ENCODE measurements at regions not wholly inside any gene's neighbourhood (a gene's known extent, or its start where the extent isn't known, plus 50 kb on each side); places are given as distances from the start of the nearest gene placed in this dataset.
"Not testable (repeated sequence)": the region's sequence is repeated elsewhere in the genome, so short reads cannot be mapped to it uniquely, and the experiment has no call there.

DNA sequence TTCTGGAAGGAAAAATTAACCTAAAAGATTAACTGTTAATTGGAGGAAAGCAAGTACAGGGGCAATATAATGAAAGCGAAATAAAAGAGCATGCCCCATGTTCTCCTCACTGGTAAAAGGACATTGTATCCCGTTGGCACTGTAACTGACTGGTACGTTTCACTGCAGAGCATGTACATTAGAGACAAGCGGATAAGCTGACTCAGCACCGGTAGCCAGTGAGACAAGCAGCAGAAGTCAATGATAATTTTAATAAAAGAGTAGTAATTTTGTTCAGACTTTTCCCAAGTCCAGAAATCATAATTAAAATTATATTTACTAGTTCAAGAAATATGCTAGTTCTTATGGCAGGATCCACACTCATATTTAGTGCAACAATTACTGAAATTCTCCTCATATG, 161.5 kb upstream of the VWC2 start:
- DNase-seq (ENCODE audit: low spot score), result no peak

DNA sequence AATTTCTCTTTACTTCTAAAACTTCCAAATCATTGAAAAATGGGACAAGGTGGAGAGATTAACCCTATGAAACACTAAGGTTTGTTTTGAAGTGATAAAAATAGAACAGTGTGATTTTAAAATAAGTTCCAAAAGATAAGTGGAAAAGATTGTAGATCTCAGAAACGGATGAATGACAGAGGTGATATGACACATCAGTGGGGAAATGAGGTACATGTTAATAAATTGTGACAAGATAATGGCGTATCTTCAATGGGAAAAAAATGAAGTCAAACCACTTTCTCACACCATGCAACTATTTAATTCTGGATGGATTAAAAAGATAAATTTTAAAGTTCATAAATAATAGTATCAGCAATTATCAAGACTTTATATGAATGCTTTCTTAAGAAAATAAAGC, 159.7 kb upstream of the VWC2 start:
- DNase-seq (ENCODE audit: low spot score), result no peak

DNA sequence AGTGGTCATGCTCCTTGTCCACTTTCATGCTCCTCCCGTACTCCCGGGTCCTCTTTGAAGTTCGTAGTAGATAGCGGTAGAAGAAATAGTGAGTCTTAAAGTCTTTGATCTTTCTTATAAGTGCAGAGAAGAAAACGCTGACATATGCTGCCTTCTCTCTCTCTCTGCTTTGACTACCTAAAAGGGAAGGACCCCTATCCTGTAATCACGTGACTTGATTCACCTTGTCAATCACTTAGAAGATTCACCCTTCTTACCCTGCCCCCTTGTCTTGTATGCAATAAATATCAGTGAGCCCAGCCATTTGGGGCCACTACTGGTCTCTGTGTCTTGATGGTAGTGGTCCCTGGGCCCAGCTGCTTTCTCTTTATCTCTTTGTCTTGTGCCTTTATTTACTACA, 158.5 kb upstream of the VWC2 start:
- not testable (repeated sequence) for DNase-seq (ENCODE audit: low spot score)

DNA sequence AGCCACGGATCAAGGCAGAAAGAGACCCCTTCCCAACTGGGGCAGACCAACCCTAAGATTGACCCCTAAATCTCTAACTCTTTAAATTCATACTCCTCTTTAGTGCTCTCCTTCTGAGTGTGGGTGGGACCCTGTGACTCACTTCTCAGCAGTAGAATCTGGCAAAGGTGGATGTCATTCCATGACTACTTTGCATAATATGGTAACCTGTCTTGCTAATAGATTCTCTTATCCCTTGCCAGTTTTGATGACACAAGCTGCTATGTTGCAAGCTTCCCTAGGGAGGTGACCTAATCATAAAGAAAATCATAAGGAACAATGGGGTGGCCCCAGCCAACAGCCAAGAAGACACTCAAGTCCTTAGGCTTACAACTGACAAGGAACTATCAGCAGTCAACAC, 155.4 kb upstream of the VWC2 start:
- DNase-seq (ENCODE audit: low spot score), result no peak

DNA sequence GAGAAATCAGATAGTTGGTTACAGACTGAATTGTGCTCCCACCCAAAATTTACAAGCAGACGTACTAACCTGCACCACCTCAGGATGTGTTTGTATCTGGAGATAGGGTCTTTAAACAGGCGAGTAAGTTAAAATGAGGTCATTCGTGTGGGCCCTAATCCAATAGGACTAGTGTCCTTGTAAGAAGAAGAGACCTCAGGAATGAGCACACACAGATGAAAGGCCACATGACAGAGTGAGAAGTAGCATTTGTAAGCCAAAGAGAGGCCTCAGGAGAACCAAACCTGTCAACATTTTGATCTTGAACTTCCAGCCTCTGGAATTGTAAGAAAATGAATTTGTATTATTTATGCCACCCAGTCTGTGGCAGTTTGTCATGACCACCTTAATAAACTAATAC, 149.5 kb upstream of the VWC2 start:
- DNase-seq (ENCODE audit: low spot score), result no peak

DNA sequence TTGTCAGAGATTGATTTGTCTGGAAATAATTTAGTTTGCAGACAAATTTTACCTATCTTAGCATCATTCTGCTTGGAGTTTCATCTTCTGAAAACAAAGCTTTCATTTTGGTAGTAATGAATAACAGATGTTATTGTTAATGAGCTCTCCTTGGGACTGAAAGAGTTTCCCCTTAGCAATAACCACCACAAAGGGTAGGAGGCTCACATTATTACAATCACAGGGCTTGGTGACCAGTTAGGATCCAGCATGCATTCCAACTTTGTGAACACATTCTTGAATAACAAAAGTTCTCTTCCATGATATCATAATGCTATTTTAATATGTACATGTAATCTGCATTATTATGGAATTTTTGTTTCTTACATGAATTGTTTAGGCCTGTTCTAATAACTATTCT, 148.8 kb upstream of the VWC2 start:
- no peak for DNase-seq (ENCODE audit: low spot score)

DNA sequence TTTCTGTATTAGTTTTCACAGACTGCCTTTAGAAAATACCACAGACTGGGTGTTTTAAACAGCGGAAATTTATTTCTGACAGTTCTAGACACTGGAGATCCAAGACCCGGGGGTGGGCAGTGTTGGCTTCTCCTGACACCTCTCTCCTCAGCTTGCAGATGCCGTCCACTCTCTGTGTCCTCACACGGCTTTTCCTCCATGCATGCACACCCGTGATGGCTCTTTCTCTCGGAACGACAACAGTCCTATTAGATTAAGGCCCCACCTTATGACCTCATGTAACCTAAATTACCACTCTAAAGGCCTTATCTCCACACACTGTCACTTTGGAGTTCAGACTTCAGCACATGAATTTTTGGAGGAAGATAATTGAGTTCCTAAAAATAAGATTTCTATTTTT, 142.9 kb upstream of the VWC2 start:
- no peak for DNase-seq (ENCODE audit: low spot score)

DNA sequence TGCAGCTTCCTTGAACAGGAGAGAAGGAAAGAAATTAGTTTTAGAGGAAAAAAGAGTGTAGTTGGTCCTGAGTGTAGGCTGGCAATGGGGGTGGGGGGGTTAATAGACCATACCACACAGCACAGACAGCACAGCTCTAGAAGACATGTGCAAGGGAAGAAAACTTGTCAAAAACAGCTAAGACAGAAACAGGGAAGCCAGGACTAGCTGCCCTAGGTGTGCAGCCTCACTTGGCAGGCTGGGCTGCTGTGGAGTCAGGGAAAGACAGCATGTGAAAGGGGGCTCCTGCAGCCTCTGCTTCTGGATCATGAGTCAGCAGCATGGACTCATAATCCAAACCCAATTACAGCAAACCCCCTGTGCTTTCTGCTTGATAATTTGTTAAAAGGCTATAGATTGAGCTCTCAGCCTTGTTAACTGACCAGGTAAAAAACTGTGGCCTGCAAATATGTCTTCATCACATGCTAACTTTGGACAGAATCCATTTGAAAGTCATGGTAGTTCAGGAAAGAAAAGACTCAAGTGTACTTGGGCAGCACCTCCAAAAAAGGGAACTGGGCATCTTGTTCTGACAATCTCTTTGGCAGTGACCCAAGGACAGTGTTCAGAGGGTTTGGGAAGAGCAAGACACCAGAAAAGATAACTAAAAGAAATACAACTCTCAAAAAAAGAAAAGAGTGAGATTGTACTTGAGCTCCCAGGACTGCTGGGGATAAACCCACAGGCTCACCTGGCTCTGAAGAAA, 142.2 kb upstream of the VWC2 start:
- DNase-seq (ENCODE audit: low spot score), result no peak

DNA sequence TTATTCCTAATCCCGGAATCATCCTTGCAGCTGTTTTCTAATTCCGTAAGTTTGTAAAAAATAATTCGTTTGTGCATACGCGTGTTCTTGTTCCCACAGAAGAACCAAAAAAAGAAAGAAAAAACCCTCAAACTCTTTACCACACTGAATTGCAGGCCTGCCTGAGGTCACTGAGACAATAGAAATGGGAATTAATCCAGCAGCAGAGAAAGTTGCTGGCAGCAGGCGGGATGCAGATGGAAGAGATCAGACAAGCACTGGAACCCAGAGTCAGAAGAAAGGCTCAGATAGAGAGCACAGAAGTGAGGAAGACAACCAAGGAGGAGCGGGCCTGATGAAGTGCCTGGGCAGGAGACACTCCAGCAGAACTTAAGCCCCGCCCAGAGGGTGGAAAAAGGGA, 141.5 kb upstream of the VWC2 start:
- no peak for DNase-seq (ENCODE audit: low spot score)

DNA sequence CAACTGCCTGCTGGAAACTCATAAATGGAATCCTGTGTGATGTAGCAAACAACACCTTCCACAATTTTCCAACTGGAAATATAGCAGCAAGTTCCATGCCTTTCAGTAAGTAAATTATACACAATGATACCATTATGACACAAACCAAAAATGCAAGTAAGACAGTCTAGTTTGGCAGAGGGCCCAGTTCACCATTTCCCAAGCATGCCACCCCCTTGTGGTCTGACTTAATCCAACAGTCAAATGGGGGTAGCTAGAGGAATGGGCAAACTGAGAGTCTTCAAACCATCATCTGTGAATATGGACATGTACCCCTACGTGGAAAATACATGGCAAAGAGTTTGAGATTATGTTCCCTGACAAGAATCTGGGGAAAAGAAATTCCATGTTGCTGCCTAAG, 137.6 kb upstream of the VWC2 start:
- no peak for DNase-seq (ENCODE audit: low spot score)

DNA sequence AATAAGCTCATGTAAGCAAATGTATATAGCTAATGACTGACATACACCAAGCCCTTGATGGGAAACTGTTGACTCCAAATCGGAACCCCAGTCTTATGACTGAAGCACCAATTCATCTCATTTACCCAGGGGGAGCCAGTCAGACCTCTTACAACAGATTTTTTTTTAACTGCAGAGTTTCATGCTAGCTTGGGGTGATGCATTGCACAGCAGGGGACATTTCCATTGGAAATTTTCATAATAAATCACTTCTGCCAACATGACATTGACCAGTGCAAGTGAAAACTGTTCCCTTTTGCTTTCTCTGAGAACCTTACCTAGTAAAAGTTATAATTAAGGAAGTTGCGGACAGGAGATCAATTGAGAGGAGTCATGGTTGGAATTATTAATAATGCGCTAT, 137.0 kb upstream of the VWC2 start:
- DNase-seq (ENCODE audit: low spot score), result no peak

DNA sequence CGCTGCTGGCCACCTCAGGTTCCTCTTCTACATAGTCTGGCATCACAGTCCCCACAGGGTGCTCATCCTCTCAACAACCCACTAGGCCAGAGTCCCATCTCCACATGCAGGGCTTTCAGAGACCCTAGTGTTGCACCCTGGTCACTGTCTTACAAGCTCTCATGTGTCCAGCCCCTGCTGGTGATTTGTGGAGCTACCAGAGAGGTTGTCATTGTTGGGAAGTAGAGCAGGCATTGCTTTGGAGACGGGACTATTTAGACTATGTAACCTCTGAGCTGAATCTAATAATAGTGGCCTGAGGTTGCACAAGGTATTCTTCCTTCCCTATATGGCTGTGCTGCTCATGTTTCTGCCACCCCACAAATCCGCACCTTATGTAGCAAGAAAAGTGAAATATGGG, 135.3 kb upstream of the VWC2 start:
- no peak for DNase-seq (ENCODE audit: low spot score)

DNA sequence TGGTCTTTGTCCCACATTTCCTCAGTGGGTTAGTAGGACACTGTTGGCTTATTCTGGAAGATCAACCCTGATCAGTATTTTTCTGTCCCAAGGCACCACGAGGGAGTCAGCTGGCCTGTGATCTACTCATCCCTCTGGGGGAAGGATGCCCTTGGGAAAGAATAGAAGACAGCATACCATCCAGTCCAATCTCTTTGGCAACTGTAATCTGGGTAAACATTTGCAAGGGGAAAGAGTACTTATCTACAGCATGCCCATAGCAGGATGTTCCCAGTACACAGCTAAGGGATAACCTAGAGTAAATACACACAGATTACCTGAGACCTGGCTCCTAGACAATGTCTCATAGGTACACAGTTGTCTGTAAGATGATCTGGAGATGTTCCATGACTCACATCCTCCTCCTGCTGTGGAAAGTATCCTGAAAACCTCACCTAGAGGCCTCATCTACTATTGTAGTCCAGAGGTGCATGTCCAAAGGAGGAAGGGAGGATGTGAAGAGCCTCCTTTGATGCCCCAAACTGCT, 134.3 kb upstream of the VWC2 start:
- no peak for DNase-seq (ENCODE audit: low spot score)

DNA sequence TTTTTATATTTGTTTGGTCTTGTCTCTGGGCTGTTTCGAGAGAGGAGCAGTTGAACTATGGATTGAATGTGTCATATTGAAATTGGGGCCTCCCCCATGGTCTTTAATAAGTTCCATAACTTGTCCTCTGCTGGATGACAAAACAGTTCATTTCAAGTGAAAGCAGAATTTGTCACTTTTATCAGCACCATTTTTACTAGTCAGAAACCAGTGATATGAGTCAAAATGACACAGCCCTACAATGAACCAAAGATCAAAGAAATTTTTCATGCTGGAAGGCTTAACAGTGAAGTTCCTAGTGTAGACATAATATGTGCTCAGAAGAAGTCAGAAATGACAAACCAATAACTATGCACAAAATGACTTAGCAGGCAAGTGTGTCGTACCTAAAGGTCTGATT, 133.6 kb upstream of the VWC2 start:
- no peak for DNase-seq (ENCODE audit: low spot score)

DNA sequence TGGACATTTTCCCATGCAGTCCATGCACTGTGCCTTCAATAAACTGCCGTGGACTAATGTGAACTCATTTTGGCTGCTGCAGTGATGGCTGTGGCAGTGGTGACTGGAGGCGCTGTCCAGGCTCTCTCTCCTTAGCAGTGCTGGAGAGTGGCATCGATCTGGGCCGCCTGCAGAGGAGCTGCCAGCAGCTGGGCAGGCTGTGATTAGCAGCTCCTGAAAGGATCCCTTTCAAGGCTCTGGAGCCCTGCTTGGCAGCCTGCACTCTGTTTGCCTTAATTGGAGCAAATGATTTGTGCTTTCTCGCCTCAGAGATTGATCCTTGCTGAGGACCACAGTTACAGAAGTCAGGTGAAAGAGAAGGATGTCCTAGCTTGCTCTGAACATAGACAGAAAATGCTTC, 130.1 kb upstream of the VWC2 start:
- DNase-seq (ENCODE audit: low spot score), result no peak

DNA sequence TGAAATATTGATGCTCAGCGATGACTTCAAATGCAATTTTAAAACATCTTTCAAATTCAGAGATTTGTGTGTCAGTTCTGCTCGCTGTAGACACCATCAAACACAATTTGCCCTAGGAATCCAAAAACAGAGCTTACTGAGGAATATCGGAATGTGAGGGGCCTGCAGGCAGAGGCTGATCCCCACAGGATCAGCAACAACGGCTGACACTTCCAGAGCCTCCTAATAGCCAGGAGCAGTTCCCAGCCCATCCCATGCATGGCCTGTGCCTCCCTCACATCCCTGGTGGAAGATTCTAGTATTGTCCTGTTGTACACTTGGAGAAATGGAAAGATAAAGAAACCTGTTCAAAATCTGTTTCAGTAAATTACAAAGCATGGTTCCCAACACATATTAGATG, 129.7 kb upstream of the VWC2 start:
- no peak for DNase-seq (ENCODE audit: low spot score)

DNA sequence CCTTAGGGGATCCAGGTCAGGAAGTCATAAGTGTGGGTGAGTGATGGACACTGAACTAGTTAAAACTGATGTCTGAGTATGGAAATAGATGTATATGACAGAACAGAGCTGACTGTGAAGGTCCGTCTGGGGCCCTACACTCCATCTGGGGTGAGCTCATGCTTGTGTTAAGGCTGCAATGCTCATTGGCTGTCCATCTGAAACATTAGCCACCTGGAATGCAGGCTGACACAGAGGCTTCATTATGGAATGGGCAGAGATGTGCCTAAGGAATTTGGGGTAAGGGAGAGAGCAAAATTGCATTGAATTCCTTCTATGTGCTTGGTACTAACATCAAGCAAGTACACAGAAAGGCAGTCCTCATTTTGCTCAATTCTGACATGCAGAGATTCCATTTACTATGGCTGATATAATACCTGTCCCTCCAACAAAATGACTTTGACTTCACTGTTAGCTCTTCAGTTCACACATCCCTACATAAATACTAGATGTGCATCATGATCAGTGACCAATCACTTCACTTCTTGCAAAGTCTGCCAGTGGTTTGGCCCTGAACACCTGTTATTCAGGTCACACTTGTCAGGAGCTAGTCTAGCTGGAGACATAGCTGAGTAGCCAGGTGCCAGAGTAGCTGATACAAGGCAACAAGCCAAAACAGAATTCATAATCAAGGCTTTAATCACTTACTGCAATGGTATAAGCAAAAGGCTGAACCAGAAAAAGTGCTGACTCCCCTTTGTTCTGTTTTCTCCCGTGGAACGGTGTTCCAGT, 128.9 kb upstream of the VWC2 start:
- no peak for DNase-seq (ENCODE audit: low spot score)

DNA sequence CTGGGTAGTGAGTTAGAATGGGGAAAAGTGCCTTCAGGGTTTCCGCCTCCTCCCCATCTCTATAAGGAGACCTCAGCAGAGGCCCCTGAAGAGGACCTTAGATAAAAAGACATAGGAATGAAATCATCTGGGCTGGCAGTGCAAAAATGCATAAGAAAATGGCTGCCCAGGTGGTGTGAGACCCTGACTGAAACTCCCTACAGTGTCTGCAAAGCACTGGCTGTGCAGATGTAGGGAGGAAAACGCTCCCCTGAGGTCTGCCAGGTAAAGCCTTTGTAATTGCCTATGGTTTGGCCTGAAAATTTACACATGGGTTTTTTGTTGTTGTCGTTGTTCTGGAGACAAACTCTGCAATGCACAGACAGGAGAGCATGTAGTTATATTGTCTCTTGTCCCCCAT, 128.1 kb upstream of the VWC2 start:
- no peak for DNase-seq (ENCODE audit: low spot score)

DNA sequence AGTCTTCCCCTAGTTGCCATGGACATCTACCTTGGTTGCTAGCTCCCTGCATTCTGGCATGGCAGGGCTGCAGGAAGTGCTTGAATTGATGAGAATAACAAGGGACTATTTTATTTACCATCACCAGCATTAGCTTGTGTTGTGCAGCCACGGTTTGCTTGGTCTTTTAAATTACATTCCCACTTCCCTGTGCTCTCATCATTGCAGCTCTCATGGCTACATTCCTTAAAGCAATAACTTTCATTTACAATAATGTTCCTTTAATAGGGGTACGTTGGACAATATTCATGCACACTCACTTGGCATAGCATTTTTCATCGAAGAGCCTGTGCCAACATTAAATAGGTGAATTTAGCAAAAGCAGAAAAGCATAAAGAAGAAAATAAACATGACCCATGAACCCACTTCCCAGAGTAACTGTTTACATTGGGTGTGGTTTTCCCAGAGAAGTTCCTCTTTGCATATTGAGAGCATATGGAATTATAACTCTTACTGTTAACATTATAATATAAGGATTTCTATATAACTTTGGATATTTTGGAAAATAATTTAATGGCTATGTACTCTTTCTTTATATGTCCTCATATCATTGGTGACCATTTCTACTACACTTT, 113.2 kb upstream of the VWC2 start:
- no peak for DNase-seq (ENCODE audit: low spot score)

DNA sequence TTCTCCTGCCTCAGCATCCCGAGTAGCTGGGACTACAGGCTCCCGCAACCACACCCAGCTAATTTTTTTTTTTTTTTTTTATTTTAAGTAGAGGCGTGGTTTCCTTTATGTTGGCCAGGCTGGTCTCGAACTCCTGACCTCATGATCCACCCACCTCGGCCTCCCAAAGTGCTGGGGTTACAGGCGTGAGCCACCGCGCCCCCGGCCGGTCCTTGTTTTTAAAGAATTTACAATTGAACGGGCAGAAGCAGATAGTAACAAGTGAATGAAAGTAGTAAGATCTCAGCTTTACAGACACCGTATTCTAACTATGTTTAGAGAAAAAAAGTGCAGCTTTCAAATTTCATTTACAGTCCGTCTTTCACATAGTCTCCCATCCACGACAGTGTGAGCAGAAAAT, 112.5 kb upstream of the VWC2 start:
- DNase-seq (ENCODE audit: low spot score), result no peak

DNA sequence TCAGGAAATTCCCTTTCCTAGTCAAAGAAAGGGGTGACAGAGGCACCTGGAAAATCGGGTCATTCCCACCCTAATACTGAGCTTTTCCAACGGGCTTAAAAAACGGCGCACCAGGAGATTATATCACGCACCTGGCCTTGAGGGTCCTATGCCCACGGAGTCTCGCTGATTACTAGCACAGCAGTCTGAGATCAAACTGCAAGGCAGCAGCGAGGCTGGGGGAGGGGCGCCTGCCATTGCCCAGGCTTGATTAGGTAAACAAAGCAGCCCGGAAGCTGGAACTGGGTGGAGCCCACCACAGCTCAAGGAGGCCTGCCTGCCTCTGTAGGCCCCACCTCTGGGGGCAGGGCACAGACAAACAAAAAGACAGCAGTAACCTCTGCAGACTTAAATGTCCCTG, 107.5 kb upstream of the VWC2 start:
- not testable (repeated sequence) for DNase-seq (ENCODE audit: low spot score)

DNA sequence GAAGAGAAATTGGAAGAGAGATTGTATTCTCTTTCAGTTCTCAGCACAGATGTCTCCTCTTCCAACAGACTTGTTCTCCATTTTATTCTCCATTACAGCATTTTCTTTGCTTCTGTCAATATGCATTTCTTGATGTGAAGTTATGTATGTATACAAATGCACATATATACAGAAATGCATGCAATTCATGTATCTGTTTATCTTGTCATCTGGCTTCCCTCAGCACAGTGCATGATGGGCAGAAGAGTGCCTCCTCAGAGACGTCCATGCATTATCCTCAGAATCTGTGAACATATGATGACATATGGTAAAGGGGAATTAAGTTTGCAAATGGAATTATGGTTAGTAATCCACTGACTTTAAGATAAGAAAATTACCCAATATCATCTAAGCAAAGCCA, 106.7 kb upstream of the VWC2 start:
- DNase-seq (ENCODE audit: low spot score), result no peak

DNA sequence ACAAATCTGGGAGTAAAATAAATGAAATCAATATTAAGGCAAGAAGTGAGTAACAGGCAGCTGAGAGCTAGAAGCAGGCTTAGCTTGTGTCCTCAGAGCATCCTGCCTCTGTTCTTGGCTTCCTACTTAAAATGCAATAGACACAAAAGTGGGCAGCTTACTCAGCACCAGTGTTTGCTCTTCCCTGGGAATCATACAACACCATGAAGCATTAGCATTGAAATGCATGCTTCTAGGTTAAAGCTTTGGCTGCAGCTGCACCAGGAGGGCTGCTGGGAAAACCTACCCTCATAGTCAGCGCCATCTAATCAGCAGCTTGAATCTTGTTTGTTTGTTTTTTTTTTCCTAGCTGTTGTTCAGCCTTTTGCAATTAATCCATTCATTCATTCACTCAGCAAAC, 104.2 kb upstream of the VWC2 start:
- DNase-seq (ENCODE audit: low spot score), result no peak

Data from D341Med (cell line).